HL-60 (cell line): ENCODE measurements at regions not wholly inside any gene's neighbourhood (a gene's known extent, or its start where the extent isn't known, plus 50 kb on each side); places are given as distances from the start of the nearest gene placed in this dataset.

Experiments used
- DNase-seq, 2 experiments: peaks; one replicate each; pipeline ENCODE4 v3.0.0-alpha.2; 2010 to 2020; ENCODE audit warnings: low read depth in 1 of 2, low spot score in 1 of 2
- H3K27ac ChIP-seq: fragments of 250-450 bp; sonication (Bioruptor Pico); replicated peaks from 2 replicates; pipeline ENCODE4 v1.5.1; 2020; ENCODE audit warnings: mild to moderate bottlenecking, moderate library complexity
- H3K27me3 ChIP-seq: fragments of 250-450 bp; sonication (Bioruptor Pico); 2 replicates; pipeline ENCODE4 v1.5.1; 2021; ENCODE audit warnings: mild to moderate bottlenecking, moderate library complexity; ENCODE audit not compliant: insufficient read depth, poor library complexity, severe bottlenecking
- H3K4me3 ChIP-seq: replicated peaks from 2 replicates; pipeline ENCODE4 v1.5.1; 2011; ENCODE audit warnings: mild to moderate bottlenecking, control low read depth, low read length; ENCODE audit not compliant: insufficient read depth
- CTCF ChIP-seq: IDR thresholded peaks from one replicate; pipeline ENCODE4 v1.5.1; 2011; ENCODE audit warnings: low read length, control low read depth, inconsistent platforms; ENCODE audit not compliant: insufficient read depth
- GABPA ChIP-seq: IDR thresholded peaks from 2 replicates; pipeline ENCODE4 v1.6.1; 2012; ENCODE audit warnings: low read depth
- POLR2AphosphoS5 ChIP-seq: IDR thresholded peaks from 2 replicates; pipeline ENCODE4 v1.6.1; 2012; ENCODE audit warnings: low read depth
- REST ChIP-seq: IDR thresholded peaks from 2 replicates; pipeline ENCODE4 v1.6.1; 2012; ENCODE audit warnings: low read depth; ENCODE audit not compliant: insufficient replicate concordance
- SPI1 ChIP-seq: IDR thresholded peaks from 2 replicates; pipeline ENCODE4 v1.6.1; 2012; ENCODE audit warnings: low read depth, mild to moderate bottlenecking, borderline replicate concordance

GRCh38 chr4:135564090-135564489, 1362.5 kb upstream of the PABPC4L start:
- no peak for DNase-seq
- TF ChIP-seq POLR2AphosphoS5 (no peak), REST (no peak), SPI1 (no peak), CTCF (no peak), GABPA (no peak)
- H3K27ac ChIP-seq: no peak overlapping the region
- H3K27me3 ChIP-seq: no peaks in the 10 kb centered on the region
- H3K4me3 ChIP-seq: no peak overlapping the region

DNA sequence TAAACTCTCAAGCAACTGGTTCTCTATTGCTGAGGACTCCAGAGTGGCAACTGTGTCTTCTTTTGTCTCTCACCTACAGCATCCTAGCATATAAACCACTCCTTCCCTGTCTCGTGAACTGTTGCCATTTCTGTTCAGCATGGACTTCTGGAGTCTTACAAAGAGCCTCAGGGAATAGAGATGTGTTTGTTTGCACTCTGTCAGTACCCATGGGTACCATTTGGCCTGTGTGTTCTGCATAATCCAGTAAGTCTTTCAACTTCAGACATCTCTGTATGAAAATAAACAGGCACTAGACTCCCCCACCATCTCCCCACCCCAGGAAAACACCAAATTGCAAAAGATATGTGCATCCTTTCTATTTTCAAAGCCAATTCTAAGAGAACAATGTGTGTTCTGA, 1351.6 kb upstream of the PABPC4L start:
- DNase-seq: no peak
- TF ChIP-seq SPI1 (no peak), POLR2AphosphoS5 (no peak), GABPA (no peak), REST (no peak), CTCF (no peak)
- no peak overlapping the region for H3K4me3 ChIP-seq

GRCh38 chr4:135552131-135552530, 1350.5 kb upstream of the PABPC4L start:
- DNase-seq: no peak
- TF ChIP-seq REST (no peak), CTCF (no peak), GABPA (no peak), POLR2AphosphoS5 (no peak), SPI1 (no peak)
- no peak overlapping the region for H3K4me3 ChIP-seq
- no peak overlapping the region for H3K27ac ChIP-seq
- H3K27me3 ChIP-seq: no peaks in the 10 kb centered on the region

More for the DNA sequence above, 1351.6 kb upstream of the PABPC4L start:
- Histone ChIP-seq H3K27ac (no peak overlapping the region), H3K27me3 (no peaks in the 10 kb centered on the region)
